ENCODE measurements at regions not wholly inside any gene's neighbourhood (a gene's known extent, or its start where the extent isn't known, plus 50 kb on each side); places are given as distances from the start of the nearest gene placed in this dataset.

DNA sequence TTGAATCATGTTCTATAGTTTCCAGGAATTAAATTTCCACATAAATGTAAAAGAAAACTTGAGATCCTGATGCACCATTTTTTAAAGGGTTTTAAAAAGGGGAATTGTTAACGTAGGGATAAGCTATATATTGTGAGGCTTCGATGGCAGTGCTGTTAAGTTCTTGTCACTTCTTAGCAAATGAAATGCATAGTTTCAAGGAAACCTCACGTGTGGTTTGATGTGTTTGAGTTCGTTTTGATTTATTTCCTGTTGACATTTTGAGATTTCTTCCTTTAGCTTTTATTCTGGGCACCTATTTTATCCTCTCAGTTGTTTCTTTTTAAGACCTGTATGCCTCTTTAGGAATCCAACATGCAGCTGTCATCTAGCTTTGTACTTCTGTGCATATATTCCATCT lies 301.0 kb downstream of the DOCK8 start:
- WGBS (ENCODE audit: low lambda C conversion rate), result 11% methylated on average over 4 of the region's 4 CpGs
- TF ChIP-seq MEF2A (IDR thresholded peaks at IDR 0.05; ENCODE audit: borderline replicate concordance, low read depth) (no peak), NRF1 (IDR thresholded peaks at IDR 0.05; ENCODE audit: low read depth, low read length) (no peak)
- no peaks in the 10 kb centered on the region for H3K79me2 ChIP-seq (ENCODE audit: insufficient read depth)
- no peak for DNase-seq
- ChIA-PET POLR2A (no interaction called here), CTCF (no interaction called here)
- no peaks in the 10 kb centered on the region for H3F3A ChIP-seq (replicated peaks; ENCODE audit: insufficient read depth)
- H3K27ac ChIP-seq (ENCODE audit: low read depth in 2 of 2, low read length in 1 of 2), result no peak overlapping the region
- H3K27me3 ChIP-seq (ENCODE audit: insufficient read depth), result peaks cover 11% of the 10 kb centered on the region; the same call in 1 of the 2 replicates
- H2AFZ ChIP-seq (ENCODE audit: low read depth), result no peak overlapping the region
- no peaks in the 10 kb centered on the region for H3K36me3 ChIP-seq (replicated peaks in 1 of 2; ENCODE audit: control insufficient read depth in 1 of 2, insufficient read depth in 2 of 2, low read length in 1 of 2)
- H3K4me1 ChIP-seq (ENCODE audit: control insufficient read depth in 1 of 2, insufficient read depth in 2 of 2, low read depth in 1 of 2, low read length in 1 of 2), result no peaks in the 10 kb centered on the region
- H3K4me2 ChIP-seq, result no peak overlapping the region
- H3K9me3 ChIP-seq, result no peaks in the 10 kb centered on the region
- H3K9me2 ChIP-seq, result no peaks in the 10 kb centered on the region
- no peak overlapping the region for H3K4me3 ChIP-seq (ENCODE audit: low read depth in 2 of 2, low read length in 1 of 2)
- no peaks in the 10 kb centered on the region for H4K20me1 ChIP-seq (ENCODE audit: insufficient read depth)
- H3K9ac ChIP-seq, result no peak overlapping the region

DNA sequence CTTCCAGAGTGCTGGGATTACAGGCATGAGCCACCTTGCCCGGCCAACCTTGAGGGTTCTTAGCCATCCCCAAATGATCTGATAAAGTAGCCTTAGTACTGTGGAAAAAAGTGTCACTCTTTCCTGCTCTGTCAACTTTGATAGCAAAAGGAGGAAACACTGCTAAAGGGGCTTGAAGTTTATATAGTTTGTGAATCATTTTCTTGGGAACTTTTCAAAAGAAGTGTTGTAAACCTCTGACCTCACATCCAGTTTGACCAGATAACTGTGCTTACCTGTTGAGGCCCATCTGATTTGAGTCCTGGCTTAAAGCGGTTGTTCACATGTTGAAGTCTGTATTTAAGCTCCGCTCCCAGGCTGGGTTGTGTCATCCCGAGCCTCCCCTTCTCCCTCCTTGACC lies 303.3 kb downstream of the DOCK8 start:
- Histone ChIP-seq H3K9me3 (no peaks in the 10 kb centered on the region), H3F3A (replicated peaks; ENCODE audit: insufficient read depth) (no peaks in the 10 kb centered on the region), H3K4me1 (ENCODE audit: control insufficient read depth in 1 of 2, insufficient read depth in 2 of 2, low read depth in 1 of 2, low read length in 1 of 2) (no peaks in the 10 kb centered on the region), H3K9me2 (no peaks in the 10 kb centered on the region), H3K4me3 (ENCODE audit: low read depth in 2 of 2, low read length in 1 of 2) (no peak overlapping the region), H3K79me2 (ENCODE audit: insufficient read depth) (no peaks in the 10 kb centered on the region), H3K36me3 (replicated peaks in 1 of 2; ENCODE audit: control insufficient read depth in 1 of 2, insufficient read depth in 2 of 2, low read length in 1 of 2) (no peaks in the 10 kb centered on the region), H2AFZ (ENCODE audit: low read depth) (no peak overlapping the region), H3K4me2 (no peak overlapping the region), H3K9ac (no peak overlapping the region), H3K27ac (ENCODE audit: low read depth in 2 of 2, low read length in 1 of 2) (no peak overlapping the region), H3K27me3 (ENCODE audit: insufficient read depth) (peaks cover 11% of the 10 kb centered on the region; the same call in 1 of the 2 replicates), H4K20me1 (ENCODE audit: insufficient read depth) (no peaks in the 10 kb centered on the region)
- ChIA-PET POLR2A (no interaction called here), CTCF (no interaction called here)
- WGBS (ENCODE audit: low lambda C conversion rate), result 21% methylated on average over 4 of the region's 4 CpGs
- TF ChIP-seq ELF1 (IDR thresholded peaks at IDR 0.05) (no peak), FOXJ3 (CRISPR knock-in tag; IDR thresholded peaks at IDR 0.05) (no peak), JUND (IDR thresholded peaks at IDR 0.05) (no peak), FOXM1 (IDR thresholded peaks at IDR 0.05; ENCODE audit: low read depth) (no peak), RXRA (IDR thresholded peaks at IDR 0.05; ENCODE audit: borderline replicate concordance, low read depth) (no peak), RCOR1 (IDR thresholded peaks at IDR 0.05; ENCODE audit: low read length) (no peak), RFX5 (IDR thresholded peaks at IDR 0.05; ENCODE audit: low read length) (no peak), GATA2 (CRISPR knock-in tag; IDR thresholded peaks at IDR 0.05) (no peak), RAD21 (IDR thresholded peaks at IDR 0.05; ENCODE audit: low read length) (no peak), SIN3A (IDR thresholded peaks at IDR 0.05; ENCODE audit: borderline replicate concordance, low read depth, low read length) (no peak), TEAD4 (IDR thresholded peaks at IDR 0.05; ENCODE audit: borderline replicate concordance, insufficient read depth) (no peak), TAF1 (IDR thresholded peaks at IDR 0.05; ENCODE audit: borderline replicate concordance, low read depth, low read length) (no peak)
- TF ChIP-seq, protein P1, sequence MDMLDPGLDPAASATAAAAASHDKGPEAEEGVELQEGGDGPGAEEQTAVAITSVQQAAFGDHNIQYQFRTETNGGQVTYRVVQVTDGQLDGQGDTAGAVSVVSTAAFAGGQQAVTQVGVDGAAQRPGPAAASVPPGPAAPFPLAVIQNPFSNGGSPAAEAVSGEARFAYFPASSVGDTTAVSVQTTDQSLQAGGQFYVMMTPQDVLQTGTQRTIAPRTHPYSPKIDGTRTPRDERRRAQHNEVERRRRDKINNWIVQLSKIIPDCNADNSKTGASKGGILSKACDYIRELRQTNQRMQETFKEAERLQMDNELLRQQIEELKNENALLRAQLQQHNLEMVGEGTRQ (IDR thresholded peaks at IDR 0.05; ENCODE audit: borderline replicate concordance, low read depth, low read length), result no peak
- TF ChIP-seq, protein P2, sequence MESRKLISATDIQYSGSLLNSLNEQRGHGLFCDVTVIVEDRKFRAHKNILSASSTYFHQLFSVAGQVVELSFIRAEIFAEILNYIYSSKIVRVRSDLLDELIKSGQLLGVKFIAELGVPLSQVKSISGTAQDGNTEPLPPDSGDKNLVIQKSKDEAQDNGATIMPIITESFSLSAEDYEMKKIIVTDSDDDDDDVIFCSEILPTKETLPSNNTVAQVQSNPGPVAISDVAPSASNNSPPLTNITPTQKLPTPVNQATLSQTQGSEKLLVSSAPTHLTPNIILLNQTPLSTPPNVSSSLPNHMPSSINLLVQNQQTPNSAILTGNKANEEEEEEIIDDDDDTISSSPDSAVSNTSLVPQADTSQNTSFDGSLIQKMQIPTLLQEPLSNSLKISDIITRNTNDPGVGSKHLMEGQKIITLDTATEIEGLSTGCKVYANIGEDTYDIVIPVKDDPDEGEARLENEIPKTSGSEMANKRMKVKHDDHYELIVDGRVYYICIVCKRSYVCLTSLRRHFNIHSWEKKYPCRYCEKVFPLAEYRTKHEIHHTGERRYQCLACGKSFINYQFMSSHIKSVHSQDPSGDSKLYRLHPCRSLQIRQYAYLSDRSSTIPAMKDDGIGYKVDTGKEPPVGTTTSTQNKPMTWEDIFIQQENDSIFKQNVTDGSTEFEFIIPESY (IDR thresholded peaks at IDR 0.05; ENCODE audit: borderline replicate concordance, low read depth), result no peak
- TF ChIP-seq, protein P3, sequence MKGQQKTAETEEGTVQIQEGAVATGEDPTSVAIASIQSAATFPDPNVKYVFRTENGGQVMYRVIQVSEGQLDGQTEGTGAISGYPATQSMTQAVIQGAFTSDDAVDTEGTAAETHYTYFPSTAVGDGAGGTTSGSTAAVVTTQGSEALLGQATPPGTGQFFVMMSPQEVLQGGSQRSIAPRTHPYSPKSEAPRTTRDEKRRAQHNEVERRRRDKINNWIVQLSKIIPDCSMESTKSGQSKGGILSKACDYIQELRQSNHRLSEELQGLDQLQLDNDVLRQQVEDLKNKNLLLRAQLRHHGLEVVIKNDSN (IDR thresholded peaks at IDR 0.05; ENCODE audit: borderline replicate concordance, low read depth), result no peak
- no peak for DNase-seq

Data from SK-N-SH (cell line).